LNCAP (cell line): ENCODE measurements at regions not wholly inside any gene's neighbourhood (a gene's known extent, or its start where the extent isn't known, plus 50 kb on each side); places are given as distances from the start of the nearest gene placed in this dataset.

Experiments
- CTCF ChIP-seq: fragments of 450-650 bp; IDR thresholded peaks from 2 replicates; pipeline ENCODE4 v1.5.1; 2017; ENCODE audit warnings: mild to moderate bottlenecking

GRCh38 chr1:193342811-193343210 lies 156.4 kb upstream of the B3GALT2 start:
- TF ChIP-seq CTCF, result no peak

DNA sequence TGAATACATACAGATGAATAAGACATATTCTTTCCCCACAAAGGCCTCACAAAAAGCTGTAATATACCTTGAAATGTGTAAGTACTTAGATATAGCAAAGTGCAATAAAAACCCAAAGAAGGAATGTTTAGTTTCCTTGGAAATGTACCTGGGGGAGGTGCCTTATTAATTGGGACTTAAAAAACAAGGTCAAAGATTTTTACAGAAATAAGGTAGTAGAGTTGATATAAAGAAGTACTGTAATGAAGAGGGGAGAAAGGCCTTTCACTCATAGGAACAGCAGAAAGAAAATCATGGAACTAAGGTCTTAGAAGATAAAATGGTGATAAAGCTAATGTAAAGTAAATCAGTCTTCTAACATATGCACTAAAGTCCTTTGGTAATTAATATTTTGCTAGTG lies 153.9 kb upstream of the B3GALT2 start:
- TF ChIP-seq CTCF, result no peak

- TF ChIP-seq CTCF, result no peak
These were observed 153.0 kb upstream of the B3GALT2 start for GRCh38 chr1:193339401-193339800.

DNA sequence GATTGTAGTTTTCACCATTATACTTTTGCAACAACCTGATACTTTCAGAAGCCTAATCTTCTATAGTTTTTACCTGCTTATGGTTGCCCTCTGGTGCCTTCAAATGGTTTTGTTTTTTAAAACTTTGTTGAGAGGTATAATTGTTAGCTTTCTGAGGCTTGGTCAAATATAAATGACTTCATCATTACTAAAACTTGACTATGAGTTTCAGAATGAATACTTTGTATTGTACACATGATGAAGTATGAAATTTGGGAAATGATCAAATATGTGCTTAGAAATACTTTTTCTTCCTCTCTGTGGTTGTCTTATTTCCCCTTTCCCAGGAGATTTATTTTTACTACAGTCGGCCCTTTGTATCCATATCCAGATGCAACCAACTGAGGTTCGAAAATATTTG lies 151.8 kb upstream of the B3GALT2 start:
- peak; percentile 43 for TF ChIP-seq CTCF

- no peak for TF ChIP-seq CTCF
These were observed 149.5 kb upstream of the B3GALT2 start for GRCh38 chr1:193335806-193336428.

- no peak for TF ChIP-seq CTCF
These were observed 146.8 kb upstream of the B3GALT2 start for GRCh38 chr1:193333166-193333565.

DNA sequence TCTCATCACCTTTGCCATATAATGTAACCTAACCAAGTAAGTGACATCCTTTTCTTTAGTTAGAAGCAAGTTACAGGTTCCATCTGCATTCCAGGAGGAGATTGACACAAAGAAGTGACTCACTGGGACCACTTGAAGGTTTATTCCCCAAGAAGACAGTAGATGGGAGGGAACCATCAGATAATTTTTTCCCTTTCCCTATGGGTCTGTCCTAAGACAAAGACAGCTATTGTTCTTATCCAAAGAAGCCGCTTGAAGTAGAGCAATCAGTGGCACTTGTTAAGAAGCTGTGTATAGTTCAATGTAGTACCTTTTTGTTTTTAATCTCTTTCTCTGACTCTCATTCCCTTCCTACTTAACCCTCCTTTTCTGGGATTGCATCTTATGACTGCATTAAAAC lies 139.9 kb upstream of the B3GALT2 start:
- no peak for TF ChIP-seq CTCF

- no peak for TF ChIP-seq CTCF
These were observed 139.4 kb upstream of the B3GALT2 start for GRCh38 chr1:193325771-193326170.
